HG03159 (cell line): ENCODE measurements at regions not wholly inside any gene's neighbourhood (a gene's known extent, or its start where the extent isn't known, plus 50 kb on each side); places are given as distances from the start of the nearest gene placed in this dataset.

ENCODE experiments used
- ATAC-seq: cut with Tn5 transposase; IDR thresholded peaks from one replicate; pipeline ENCODE4 v1.9.1; 2021; ENCODE audit warnings: mild to moderate bottlenecking, moderate library complexity; ENCODE audit not compliant: unreplicated experiment

DNA sequence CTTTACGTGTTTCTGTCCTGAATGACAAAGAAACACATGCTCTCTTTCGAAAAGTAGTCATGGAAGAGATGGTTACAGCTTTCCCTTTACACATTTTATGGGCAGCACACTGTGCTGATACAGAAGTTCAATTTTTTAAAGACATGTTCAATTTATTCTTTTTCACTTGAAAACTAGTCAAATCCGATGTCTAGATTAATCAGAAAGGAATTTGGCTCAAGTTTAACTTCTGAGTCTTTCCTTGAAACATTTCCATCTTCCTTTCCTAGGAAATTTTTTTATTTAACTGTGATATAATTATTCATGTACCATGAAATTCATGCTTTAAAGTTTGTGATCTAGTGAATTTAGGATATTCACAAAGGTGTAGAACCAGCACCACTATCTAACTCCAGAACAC is 360.1 kb downstream of the TNS3 start:
- no peak for ATAC-seq

DNA sequence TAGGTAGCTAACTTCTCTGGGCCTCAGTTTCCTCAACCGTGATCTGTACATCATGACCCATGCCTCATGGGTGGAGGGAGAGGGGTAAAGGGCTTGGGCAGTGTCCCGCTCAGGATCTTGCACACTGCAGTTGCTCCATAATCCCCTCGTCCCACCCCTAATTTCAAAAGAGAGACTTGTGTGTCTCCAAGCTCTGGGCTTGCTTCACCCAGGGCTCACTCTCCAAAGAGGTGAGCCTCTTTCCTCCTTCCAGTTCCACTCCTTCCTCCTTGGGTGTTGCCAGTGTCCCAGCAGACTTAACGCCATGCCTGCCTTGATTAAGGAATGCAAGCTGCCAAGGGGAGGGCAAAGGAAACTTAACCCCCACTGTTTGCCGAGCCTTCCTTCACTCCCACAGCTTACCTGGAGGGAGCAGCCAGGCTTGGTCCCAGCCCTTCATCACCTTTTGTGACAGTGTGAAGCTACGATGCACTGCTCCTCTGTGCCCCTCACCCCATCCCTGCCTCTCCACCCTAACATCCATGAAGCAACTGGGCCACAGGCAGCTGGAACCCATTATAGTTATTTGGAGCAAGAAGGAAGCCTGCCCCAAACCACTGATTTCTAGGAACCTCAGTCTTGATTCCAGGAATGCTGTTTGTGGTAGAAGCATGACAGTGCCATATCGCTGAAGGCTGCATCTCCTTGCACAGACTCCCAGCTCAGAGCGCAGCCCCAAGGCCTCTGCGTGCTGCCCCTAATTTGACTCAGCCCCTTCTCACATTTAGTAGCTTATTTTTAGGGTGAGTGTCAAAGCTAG is 363.3 kb downstream of the TNS3 start:
- no peak for ATAC-seq

DNA sequence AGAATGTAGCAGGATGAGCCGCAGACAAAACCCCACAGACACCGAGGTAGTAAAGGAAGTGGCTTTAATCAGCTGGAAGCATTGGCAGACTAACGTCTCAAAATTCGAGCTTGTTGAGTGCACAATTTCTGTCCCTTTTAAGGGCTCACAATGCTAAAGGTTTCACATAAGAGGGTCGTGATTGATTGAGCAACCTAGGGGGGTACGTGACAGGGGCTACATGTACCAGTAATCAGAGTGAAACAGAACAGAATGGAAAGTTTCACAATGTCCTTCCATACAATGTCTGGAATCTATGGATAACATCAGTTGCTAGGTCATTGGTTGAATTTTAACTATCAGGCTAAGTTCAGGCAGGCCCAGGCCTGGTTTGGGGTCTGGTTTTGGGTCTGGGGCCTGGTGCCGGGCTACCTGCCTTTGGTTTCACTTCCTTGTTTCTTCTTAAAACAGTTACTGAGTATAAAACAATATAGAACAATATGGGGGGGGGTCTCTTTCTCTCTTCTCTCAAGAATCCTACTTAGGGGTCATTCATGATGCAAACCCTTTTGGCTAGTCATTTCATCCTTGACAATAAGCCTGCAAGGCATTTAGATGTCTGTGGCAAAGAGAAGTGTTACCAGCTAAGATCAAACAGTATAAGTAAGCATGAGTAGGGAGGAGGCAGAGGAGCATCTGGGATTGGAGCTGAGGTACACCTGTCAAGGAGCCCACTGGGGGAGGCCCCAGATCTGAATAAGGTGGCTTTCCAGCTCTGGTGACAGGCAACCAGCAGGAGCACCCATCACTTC is 364.1 kb downstream of the TNS3 start:
- ATAC-seq, result no peak

DNA sequence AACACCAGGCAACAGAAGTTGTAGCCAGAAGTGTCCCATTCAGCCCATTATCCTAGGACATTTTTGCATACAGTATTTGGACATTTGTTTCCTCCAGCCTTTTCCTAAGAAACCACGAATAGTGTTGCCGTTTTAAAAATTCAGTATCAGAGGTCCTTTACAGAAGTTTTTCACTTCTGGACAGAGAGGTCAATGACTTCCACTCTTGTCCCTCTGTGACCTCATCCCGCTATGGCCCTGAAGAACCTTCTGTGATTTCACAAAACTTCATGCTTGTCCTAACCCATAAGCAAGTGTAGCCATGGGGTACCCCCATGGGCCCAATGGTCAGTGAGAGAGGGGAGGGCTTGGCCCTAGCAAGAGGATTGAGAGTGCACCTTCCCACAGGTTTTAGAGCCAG is 364.8 kb downstream of the TNS3 start:
- ATAC-seq, result no peak

DNA sequence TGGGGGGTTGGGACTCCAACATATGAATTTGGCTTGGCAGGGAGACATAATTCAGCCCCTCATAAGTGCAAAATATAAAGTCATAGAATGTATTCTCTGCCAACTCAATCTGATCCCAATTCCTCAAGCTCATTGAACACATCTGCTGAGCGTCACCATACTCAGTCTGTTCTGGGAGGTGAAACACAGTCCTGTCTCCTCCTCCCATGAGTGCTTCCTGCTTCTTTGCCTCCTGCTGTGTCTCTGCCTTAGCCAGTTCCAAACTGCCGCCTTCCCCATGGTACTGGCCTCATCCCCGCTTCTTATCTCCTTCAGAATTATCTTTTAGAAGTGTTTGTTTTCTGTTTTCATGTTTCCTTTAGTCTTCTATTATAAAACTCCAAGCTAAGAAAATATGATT is 365.5 kb downstream of the TNS3 start:
- no peak for ATAC-seq

DNA sequence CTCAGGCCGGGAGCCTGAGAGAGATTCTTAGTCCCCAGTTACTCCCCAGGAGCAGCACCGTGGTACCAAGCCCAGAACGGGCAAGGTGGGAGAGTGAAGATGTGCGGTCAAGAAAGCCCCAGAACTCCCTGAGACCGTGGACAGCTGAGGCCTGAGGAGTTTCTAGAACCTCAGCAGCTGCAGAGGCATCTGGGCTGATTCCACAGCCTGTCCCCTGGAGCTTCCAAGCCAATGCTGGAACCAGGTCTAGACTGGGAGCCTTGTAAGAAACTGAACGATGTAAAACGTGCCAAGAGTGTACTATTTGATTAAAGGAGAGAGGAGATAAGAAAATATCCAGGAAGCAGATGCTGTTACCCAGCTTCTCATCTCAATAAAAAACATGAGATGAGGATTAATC is 366.3 kb downstream of the TNS3 start:
- no peak for ATAC-seq

DNA sequence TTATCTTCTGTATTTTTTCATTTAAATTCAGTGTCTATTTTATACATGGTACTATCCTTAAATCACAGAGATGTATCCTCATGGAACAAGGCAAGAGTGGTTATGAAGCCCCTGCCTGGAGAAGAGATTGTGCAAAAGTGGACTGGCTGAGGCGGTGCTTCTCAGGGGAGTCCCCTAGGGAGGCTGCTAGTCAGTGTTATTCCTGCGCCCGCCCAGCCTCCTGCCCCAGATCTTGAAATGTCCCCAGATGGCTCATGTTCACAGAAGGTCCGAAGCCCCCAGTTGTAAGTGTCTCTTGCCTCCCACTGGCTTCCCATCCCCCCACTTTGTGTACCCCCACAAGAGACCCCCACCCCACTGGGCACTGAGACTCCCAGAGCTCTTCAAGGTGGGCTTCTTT is 366.9 kb downstream of the TNS3 start:
- no peak for ATAC-seq

DNA sequence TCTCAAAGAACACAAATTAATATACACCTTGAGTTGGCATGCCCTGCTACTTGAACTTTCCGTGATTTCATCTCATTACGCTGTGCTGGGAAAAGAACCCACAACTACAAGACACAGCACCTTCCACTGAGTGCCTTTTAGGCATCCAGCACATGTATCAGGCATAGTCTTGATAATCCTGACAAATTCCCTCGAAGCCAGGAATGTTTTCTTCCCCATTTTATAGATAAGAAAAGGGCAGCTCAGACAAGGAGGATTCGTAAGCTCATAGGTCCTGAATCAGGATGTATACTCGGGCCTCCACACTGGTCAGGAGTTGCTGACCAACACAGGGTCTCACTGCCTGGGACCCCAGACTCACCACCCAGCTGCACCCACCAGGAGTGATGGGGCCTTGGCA is 368.6 kb downstream of the TNS3 start:
- no peak for ATAC-seq

DNA sequence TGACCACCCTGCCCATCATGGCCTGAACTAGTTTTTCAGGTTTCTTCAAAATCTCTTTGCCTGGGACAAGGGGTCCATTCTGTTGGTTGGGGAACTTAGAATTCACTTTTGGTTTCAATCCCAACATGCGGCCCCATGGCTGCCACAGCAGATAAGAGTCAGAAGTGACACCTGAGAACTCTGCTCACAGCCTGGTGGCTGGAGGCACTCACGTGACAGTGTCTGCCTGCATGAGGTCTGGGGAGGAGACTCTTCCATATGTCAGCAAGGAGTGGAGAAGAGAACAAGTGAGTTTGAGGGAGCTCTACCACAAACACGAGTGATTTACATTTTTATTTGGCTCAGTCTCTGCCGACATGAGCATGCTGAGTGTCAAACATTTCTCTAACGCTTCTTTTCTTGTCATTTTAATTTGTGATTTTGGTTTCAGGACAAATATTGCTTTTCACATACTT is 370.4 kb downstream of the TNS3 start:
- no peak for ATAC-seq

DNA sequence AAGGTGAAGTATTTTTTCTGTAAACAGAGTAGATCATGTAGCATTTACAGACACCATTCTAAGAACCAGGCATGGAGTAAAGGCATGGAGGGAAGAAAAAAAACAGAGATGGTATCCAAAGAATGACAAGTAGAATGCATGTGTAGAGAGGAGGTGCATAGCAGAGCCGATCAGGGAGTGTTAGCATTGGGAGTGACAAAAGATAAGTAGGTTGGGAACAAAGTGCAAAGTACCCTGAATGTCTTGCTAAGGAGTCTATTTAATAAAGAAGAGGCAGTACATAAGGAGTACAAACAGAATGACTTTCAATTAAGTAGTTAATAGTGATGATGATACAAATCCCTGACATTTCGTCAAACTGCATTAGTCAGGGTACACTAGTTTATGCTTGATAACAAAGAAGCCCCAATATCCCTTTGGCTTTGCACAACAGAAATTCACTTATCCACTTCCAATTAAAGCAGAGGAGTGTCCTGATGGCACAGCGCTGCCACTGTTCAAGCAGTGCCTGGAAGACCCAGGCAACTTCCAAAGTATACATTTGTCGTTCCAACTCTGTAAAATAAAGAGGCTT is 371.5 kb downstream of the TNS3 start:
- no peak for ATAC-seq

DNA sequence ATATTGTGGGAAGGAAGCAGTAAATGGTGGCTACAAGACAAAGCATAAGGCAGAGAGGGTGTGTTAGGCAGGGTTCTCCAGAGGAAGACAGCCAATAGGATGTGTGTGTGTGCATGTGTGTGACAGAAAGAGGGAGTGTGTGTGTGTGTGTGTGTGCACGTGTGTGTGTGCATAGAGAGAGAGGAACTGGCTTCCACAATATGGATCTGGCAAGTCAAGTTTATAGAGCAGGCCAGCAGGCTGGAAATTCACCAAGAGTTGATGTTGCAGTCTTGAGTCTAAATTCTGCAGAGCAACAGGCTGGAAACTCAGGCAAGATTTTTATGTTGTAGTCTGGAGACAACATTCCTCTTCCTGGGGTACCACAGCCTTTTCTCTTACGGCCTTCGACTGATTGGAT is 374.0 kb downstream of the TNS3 start:
- ATAC-seq, result no peak

DNA sequence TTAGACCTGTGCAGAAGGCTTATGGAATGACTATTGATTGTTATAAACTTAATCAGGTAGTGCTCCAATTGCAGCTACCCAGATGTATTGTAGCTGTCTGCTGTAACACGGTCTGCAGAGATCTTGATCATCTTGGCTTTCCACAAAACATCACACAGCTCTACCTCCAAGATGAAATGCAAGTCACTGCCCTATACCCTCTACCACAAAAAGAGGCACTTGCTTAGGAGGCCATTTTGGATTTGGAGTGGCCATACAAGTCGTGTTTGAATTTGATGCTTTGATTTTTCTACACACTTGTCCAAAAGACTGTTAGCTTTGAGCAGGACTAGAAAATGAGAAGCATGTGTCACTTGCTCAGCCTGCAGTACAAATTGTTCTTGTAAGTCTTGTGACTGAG is 377.2 kb downstream of the TNS3 start:
- no peak for ATAC-seq

DNA sequence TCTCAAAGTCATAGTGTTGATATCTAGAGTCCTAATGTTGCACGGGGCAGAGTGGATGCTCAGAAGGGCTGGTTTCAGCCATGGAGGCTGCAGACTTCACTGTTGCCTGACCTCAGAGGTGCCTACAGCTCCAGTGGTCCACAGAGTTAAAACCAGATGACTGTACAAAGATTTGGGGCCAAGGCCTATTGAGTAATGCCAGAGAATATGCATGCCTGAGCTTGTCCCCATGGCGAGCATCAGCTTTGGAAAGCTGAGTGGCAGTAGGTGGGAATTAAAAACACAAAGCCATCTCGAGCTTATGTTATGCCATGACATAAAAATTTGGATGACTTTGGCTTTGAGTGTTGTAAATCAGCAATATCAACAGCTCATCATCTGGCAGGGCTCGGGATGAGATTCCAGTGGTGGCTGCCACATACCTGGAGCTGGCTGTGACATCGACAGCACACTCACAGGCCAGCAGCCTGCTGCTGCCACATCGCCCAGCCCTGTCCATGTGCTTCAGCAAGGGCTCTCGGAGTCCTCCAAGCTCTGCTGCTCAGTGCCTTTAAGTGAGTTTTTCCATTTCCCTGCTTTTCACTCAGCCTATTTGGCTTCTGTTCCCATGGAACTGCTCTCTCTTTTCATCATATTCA is 379.6 kb downstream of the TNS3 start:
- ATAC-seq, result no peak

DNA sequence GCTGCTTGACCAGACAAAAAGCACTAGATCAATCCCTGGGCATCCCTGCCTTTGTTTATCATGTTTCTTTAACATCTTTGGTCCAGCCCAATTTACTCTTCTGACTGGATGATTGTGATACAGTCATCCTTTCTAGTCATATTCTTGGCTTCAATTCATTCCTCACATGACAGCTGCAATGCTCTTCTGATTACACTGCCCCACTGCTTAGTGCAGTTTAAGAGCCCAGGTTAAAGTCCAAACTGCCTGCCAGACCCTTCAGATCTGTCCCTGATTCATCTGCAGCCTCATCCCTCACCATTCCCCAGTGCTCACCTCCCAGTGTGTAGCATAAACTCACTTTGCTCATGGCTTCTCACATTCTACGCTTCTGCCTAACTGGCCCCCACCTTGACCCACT is 383.8 kb downstream of the TNS3 start:
- ATAC-seq, result no peak

DNA sequence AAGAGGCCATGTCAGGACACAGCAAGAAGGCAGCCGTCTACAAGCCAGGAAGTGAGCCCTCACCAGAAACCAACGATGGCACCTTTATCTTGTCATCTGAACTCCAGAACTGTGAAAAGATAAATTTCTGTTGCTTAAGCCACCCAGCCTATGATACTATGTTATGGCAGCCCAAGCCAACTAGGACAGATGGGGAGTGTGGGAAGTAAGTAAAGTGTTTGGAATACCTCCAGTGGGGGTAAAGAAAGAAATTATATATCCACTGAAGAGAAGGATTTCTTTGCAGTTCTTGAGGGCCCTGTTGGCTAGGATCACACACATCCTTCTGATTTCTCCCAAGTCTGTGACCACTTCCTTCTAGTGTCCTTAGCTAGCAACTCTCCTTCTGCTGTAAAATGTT is 384.4 kb downstream of the TNS3 start:
- no peak for ATAC-seq

DNA sequence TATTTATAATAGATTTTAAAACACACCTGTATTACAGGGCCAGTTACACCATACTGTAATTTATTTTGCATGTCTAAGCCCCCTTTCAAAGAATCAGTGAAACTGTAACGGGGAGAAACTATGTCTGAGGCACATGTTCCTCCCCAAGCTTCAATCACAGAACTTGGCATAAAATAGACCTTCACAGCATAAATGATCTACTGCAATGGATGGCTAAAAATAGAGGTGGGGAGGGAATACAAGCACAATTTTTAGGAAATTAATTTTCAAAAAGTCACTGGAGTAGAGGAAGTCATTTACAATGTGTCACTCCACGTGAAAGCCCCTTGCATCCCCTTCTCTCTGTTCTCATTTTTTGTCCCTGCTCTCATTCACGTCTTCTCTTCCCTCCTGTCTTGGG is 385.2 kb downstream of the TNS3 start:
- ATAC-seq, result no peak

DNA sequence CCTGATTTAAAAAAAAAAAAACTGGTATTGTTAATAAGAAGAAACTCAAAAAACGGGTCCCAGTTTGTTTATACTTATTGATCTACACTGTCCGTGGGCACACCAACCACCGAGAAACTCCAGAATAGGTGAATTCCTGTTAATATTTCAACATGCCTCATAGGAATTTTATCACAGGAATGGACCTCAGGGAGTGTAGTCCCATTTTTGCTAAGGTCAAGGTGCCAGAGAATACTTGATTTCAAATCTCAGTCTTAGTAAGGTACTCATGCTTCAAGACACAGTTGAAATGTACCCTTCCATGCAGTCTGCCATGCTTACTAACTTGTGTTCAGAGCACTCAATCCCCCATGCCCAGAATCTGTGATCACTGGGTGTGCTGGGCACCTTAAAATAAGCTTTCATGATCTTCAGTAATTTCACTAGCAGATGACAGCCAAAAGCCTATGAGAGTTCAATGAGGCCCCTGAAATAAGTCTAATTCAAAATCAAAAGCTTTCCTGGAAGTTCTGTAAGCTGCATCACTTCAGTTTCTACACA is 385.7 kb downstream of the TNS3 start:
- no peak for ATAC-seq

DNA sequence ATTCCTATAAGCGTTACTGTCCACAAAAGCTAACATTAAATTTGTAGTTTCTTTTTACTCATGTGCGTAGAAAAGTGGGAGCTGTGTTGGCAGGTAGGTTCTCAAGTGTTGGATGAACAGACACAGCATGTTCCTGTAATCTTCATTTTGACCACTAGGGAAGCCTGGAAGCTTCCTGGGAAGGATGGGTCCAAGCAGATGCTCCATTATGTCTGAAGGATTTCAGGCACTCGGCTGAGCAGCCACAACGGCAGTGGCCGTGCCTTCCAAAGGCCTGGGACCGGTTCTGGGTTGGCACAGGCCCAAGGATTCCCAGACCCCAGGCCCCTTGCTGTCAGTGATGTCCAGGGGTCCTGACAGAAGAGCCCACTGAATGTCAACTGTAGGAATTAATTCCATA is 386.3 kb downstream of the TNS3 start:
- no peak for ATAC-seq

DNA sequence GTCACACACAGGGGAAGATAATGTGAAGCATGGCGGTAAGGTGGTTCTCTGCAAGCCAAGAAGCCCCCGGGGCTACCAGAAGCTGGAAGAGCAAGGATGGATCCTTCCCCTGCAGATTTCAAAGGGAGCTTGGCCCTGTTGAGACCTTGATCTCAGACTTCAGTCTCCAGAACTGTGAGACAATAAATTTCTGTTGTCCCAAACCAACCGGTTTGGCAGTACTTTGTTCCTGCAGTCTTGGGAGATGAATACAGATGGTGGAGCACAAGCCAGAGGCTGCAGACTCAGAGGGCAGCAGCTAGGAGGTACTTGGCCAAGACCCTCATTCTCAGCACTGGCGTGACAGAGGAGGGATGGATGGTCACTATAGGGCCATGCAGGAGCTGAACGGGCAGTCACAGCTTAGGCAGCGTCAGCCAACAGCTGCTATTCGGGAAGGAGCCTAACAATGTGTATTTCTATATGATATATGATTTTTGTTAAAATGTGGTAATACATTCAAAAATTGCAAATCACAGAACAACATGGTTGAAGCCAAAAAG is 387.3 kb downstream of the TNS3 start:
- ATAC-seq, result no peak

DNA sequence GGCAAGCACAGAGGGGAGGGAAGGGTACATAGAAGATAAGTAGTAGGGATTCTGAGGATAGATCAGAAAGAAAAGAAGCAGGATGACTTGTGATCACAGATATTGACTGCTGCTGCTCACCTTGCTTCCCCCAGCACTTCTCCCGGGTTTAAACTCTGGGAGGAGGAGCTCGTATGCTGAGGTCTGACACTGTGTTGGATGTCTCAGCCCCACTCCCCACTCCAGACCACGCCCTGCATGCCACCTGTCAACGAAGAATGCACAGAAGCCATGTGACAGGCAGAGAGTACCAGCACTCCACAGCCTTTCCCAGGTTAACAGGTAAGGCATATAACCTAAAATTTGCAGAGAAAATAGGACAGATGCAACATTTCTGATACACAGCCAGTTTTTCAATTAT is 388.9 kb downstream of the TNS3 start:
- no peak for ATAC-seq

DNA sequence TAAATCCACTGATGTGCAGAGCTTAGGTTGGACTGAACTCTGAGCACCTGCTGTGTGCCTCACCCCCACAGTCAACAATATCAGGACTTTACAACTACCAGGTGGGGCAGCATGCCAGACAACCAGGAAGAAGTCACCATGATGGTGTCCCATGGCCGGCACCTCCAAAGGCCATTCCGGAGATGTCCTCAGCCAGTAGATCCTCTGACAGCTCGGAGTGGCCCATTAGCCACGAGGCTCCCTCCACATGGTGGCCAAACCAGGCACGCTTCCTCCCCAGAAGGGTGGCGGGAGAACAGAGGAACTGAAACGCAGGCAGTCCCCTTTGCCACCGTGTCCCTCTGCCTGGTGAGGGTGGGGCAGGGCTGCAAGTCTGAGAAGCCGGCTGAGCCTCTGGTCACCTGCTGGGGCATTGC is 390.0 kb downstream of the TNS3 start:
- peak; percentile 43 for ATAC-seq
